Activated naive CD8-positive, alpha-beta T cell treated with anti-CD3 and anti-CD28 coated beads, Interleukin-2, amount 50 U/mL, for 24 hours (primary cell): ENCODE measurements at regions not wholly inside any gene's neighbourhood (a gene's known extent, or its start where the extent isn't known, plus 50 kb on each side); places are given as distances from the start of the nearest gene placed in this dataset.
"Not testable (repeated sequence)": the region's sequence is repeated elsewhere in the genome, so short reads cannot be mapped to it uniquely, and the experiment has no call there.

ENCODE experiments used
- ATAC-seq: fragments of 150-1000 bp; cut with Tn5 transposase; one replicate; pipeline ENCODE4 v1.10.0; 2021
- DNase-seq: peaks from one replicate; pipeline ENCODE4 v3.0.0; 2021
- H3K27ac Mint-ChIP-seq: one replicate; pipeline ENCODE4 v1.8.0; 2021; ENCODE audit warnings: mild to moderate bottlenecking, mixed read lengths
- H3K27me3 Mint-ChIP-seq: one replicate; pipeline ENCODE4 v1.8.0; 2021; ENCODE audit warnings: mixed read lengths
- H3K36me3 Mint-ChIP-seq: one replicate; pipeline ENCODE4 v1.8.0; 2021; ENCODE audit warnings: low read depth, mixed read lengths
- H3K4me1 Mint-ChIP-seq: one replicate; pipeline ENCODE4 v1.8.0; 2021; ENCODE audit warnings: mixed read lengths
- H3K4me3 Mint-ChIP-seq: one replicate; pipeline ENCODE4 v1.8.0; 2021; ENCODE audit warnings: mild to moderate bottlenecking, moderate library complexity, mixed read lengths
- H3K9me3 Mint-ChIP-seq: one replicate; pipeline ENCODE4 v1.8.0; 2021; ENCODE audit warnings: mixed read lengths

- peaks cover 2% of the 10 kb centered on the region for H3K36me3 Mint-ChIP-seq
- ATAC-seq (no peak), DNase-seq (no peak)
- H3K27ac Mint-ChIP-seq: peak overlapping the region; percentile 91
- no peaks in the 10 kb centered on the region for H3K27me3 Mint-ChIP-seq
- no peaks in the 10 kb centered on the region for H3K9me3 Mint-ChIP-seq
- H3K4me3 Mint-ChIP-seq: peak overlapping the region; percentile 71
- peaks cover 73% of the 10 kb centered on the region for H3K4me1 Mint-ChIP-seq
These were observed 68.0 kb upstream of the MBNL1 start for GRCh38 chr3:152200476-152201420.

GRCh38 chr3:152202976-152203626, 65.6 kb upstream of the MBNL1 start:
- ATAC-seq (peak; percentile 41), DNase-seq (no peak)
- Mint-ChIP-seq H3K9me3 (no peaks in the 10 kb centered on the region), H3K27ac (peak overlapping the region; percentile 83), H3K4me3 (peak overlapping the region; percentile 82), H3K27me3 (no peaks in the 10 kb centered on the region), H3K4me1 (peaks cover 70% of the 10 kb centered on the region), H3K36me3 (peaks cover under 1% of the 10 kb centered on the region)

- ATAC-seq: no peak
- no peaks in the 10 kb centered on the region for H3K9me3 Mint-ChIP-seq
- no peak for DNase-seq
- H3K27me3 Mint-ChIP-seq: no peaks in the 10 kb centered on the region
- H3K4me3 Mint-ChIP-seq: peak overlapping the region; percentile 82
- peaks cover 70% of the 10 kb centered on the region for H3K4me1 Mint-ChIP-seq
- no peaks in the 10 kb centered on the region for H3K36me3 Mint-ChIP-seq
- H3K27ac Mint-ChIP-seq: peak overlapping the region; percentile 83
These were observed 65.1 kb upstream of the MBNL1 start for GRCh38 chr3:152203652-152204051.

GRCh38 chr3:152204218-152204617, 64.5 kb upstream of the MBNL1 start:
- Mint-ChIP-seq H3K36me3 (no peaks in the 10 kb centered on the region), H3K4me3 (peak overlapping the region; percentile 82), H3K27ac (peak overlapping the region; percentile 46), H3K4me1 (peaks cover 70% of the 10 kb centered on the region), H3K27me3 (no peaks in the 10 kb centered on the region), H3K9me3 (no peaks in the 10 kb centered on the region)
- ATAC-seq (no peak), DNase-seq (no peak)

GRCh38 chr3:152205097-152205593, 63.6 kb upstream of the MBNL1 start:
- peaks cover 70% of the 10 kb centered on the region for H3K4me1 Mint-ChIP-seq
- H3K4me3 Mint-ChIP-seq: peak overlapping the region; percentile 77
- H3K36me3 Mint-ChIP-seq: no peaks in the 10 kb centered on the region
- ATAC-seq (no peak), DNase-seq (no peak)
- H3K9me3 Mint-ChIP-seq: no peaks in the 10 kb centered on the region
- no peaks in the 10 kb centered on the region for H3K27me3 Mint-ChIP-seq
- H3K27ac Mint-ChIP-seq: peak overlapping the region; percentile 82

GRCh38 chr3:152206243-152206760, 62.4 kb upstream of the MBNL1 start:
- ATAC-seq (no peak), DNase-seq (no peak)
- Mint-ChIP-seq H3K4me3 (no peak overlapping the region), H3K27ac (peak overlapping the region; percentile 82), H3K27me3 (no peaks in the 10 kb centered on the region), H3K9me3 (no peaks in the 10 kb centered on the region), H3K36me3 (no peaks in the 10 kb centered on the region), H3K4me1 (peaks cover 71% of the 10 kb centered on the region)

- H3K4me1 Mint-ChIP-seq: peaks cover 74% of the 10 kb centered on the region
- H3K27ac Mint-ChIP-seq: peak overlapping the region; percentile 86
- H3K9me3 Mint-ChIP-seq: no peaks in the 10 kb centered on the region
- peak overlapping the region; percentile 19 for H3K4me3 Mint-ChIP-seq
- ATAC-seq: no peak
- H3K36me3 Mint-ChIP-seq: no peaks in the 10 kb centered on the region
- no peaks in the 10 kb centered on the region for H3K27me3 Mint-ChIP-seq
- DNase-seq: no peak
These were observed 60.3 kb upstream of the MBNL1 start for GRCh38 chr3:152208439-152208838.

- DNase-seq (no peak), ATAC-seq (peak; percentile 94)
- Mint-ChIP-seq H3K4me3 (peak overlapping the region; percentile 22), H3K27ac (peak overlapping the region; percentile 86), H3K36me3 (no peaks in the 10 kb centered on the region), H3K27me3 (no peaks in the 10 kb centered on the region), H3K4me1 (peaks cover 80% of the 10 kb centered on the region), H3K9me3 (no peaks in the 10 kb centered on the region)
These were observed 59.7 kb upstream of the MBNL1 start for GRCh38 chr3:152209060-152209459.

- Mint-ChIP-seq H3K27me3 (no peaks in the 10 kb centered on the region), H3K4me1 (peaks cover 80% of the 10 kb centered on the region), H3K4me3 (peak overlapping the region; percentile 25), H3K9me3 (no peaks in the 10 kb centered on the region), H3K27ac (peak overlapping the region; percentile 86), H3K36me3 (no peaks in the 10 kb centered on the region)
- peak; percentile 21 for ATAC-seq
- no peak for DNase-seq
These were observed 59.0 kb upstream of the MBNL1 start for GRCh38 chr3:152209776-152210175.

- H3K27me3 Mint-ChIP-seq: no peaks in the 10 kb centered on the region
- H3K4me1 Mint-ChIP-seq: peaks cover 74% of the 10 kb centered on the region
- ATAC-seq (no peak), DNase-seq (no peak)
- H3K36me3 Mint-ChIP-seq: no peaks in the 10 kb centered on the region
- no peak overlapping the region for H3K4me3 Mint-ChIP-seq
- peak overlapping the region; percentile 27 for H3K27ac Mint-ChIP-seq
- H3K9me3 Mint-ChIP-seq: no peaks in the 10 kb centered on the region
These were observed 58.0 kb upstream of the MBNL1 start for GRCh38 chr3:152210697-152211096.

GRCh38 chr3:152211655-152212054, 57.1 kb upstream of the MBNL1 start:
- Mint-ChIP-seq H3K27ac (no peak overlapping the region), H3K9me3 (no peaks in the 10 kb centered on the region), H3K27me3 (no peaks in the 10 kb centered on the region), H3K36me3 (no peaks in the 10 kb centered on the region), H3K4me3 (no peak overlapping the region), H3K4me1 (peaks cover 70% of the 10 kb centered on the region)
- ATAC-seq (no peak), DNase-seq (no peak)

GRCh38 chr3:152213203-152213602, 55.5 kb upstream of the MBNL1 start:
- Mint-ChIP-seq H3K4me3 (no peak overlapping the region), H3K9me3 (no peaks in the 10 kb centered on the region), H3K27ac (peak overlapping the region; percentile 14), H3K4me1 (peaks cover 64% of the 10 kb centered on the region), H3K27me3 (no peaks in the 10 kb centered on the region), H3K36me3 (no peaks in the 10 kb centered on the region)
- ATAC-seq: no peak
- DNase-seq: no peak

GRCh38 chr3:152213938-152214337, 54.8 kb upstream of the MBNL1 start:
- ATAC-seq (no peak), DNase-seq (no peak)
- Mint-ChIP-seq H3K9me3 (no peaks in the 10 kb centered on the region), H3K4me3 (no peak overlapping the region), H3K4me1 (peaks cover 64% of the 10 kb centered on the region), H3K36me3 (no peaks in the 10 kb centered on the region), H3K27me3 (no peaks in the 10 kb centered on the region), H3K27ac (peak overlapping the region; percentile 0)

GRCh38 chr3:152216960-152217865, 51.5 kb upstream of the MBNL1 start:
- not testable (repeated sequence) for H3K27ac Mint-ChIP-seq, H3K4me3 Mint-ChIP-seq, H3K9me3 Mint-ChIP-seq, ATAC-seq, H3K36me3 Mint-ChIP-seq, H3K27me3 Mint-ChIP-seq, DNase-seq
- peaks cover 65% of the 10 kb centered on the region for H3K4me1 Mint-ChIP-seq
